NCI-H1930 (cell line): ENCODE measurements at regions not wholly inside any gene's neighbourhood (a gene's known extent, or its start where the extent isn't known, plus 50 kb on each side); places are given as distances from the start of the nearest gene placed in this dataset.

ENCODE experiments used
- DNase-seq, 2 experiments: peaks; one replicate each; lab custom pipeline; 2025; lab: John Stamatoyannopoulos, UW

GRCh38 chr5:2335733-2336515 is 415.6 kb downstream of the IRX2 start:
- no peak for DNase-seq

- no peak for DNase-seq
Observed at GRCh38 chr5:2335125-2335732, 416.2 kb downstream of the IRX2 start.

- DNase-seq, result no peak
Observed at GRCh38 chr5:2334719-2335118, 416.8 kb downstream of the IRX2 start.

- no peak for DNase-seq
Observed at GRCh38 chr5:2333291-2333690, 418.2 kb downstream of the IRX2 start.

GRCh38 chr5:2332521-2332920 is 419.0 kb downstream of the IRX2 start:
- DNase-seq, result no peak

- DNase-seq, result no peak
Observed at GRCh38 chr5:2330325-2331130, 420.9 kb downstream of the IRX2 start.

GRCh38 chr5:2329741-2330140 is 421.7 kb downstream of the IRX2 start:
- no peak for DNase-seq

GRCh38 chr5:2326601-2327000 is 424.9 kb downstream of the IRX2 start:
- DNase-seq, result no peak

GRCh38 chr5:2324788-2325187 is 426.7 kb downstream of the IRX2 start:
- no peak for DNase-seq

GRCh38 chr5:2320611-2321010 is 430.9 kb downstream of the IRX2 start:
- no peak for DNase-seq

GRCh38 chr5:2317540-2317939 is 433.9 kb downstream of the IRX2 start:
- DNase-seq, result no peak

GRCh38 chr5:2311851-2312250 is 429.1 kb upstream of the IRX4 start:
- no peak for DNase-seq

- DNase-seq, result no peak
Observed at GRCh38 chr5:2310946-2311345, 428.2 kb upstream of the IRX4 start.

GRCh38 chr5:2307631-2308030 is 424.9 kb upstream of the IRX4 start:
- no peak for DNase-seq

GRCh38 chr5:2306711-2307110 is 424.0 kb upstream of the IRX4 start:
- no peak for DNase-seq

GRCh38 chr5:2303431-2304100 is 420.8 kb upstream of the IRX4 start:
- no peak for DNase-seq

- no peak for DNase-seq
Observed at GRCh38 chr5:2302169-2302568, 419.4 kb upstream of the IRX4 start.

GRCh38 chr5:2300861-2301574 is 418.3 kb upstream of the IRX4 start:
- DNase-seq, result no peak

- DNase-seq, result no peak
Observed at GRCh38 chr5:2300421-2300820, 417.7 kb upstream of the IRX4 start.

GRCh38 chr5:2299388-2300220 is 416.9 kb upstream of the IRX4 start:
- DNase-seq, result no peak

- DNase-seq, result no peak
Observed at GRCh38 chr5:2298781-2299180, 416.1 kb upstream of the IRX4 start.
